GM18870 (cell line): ENCODE measurements at regions not wholly inside any gene's neighbourhood (a gene's known extent, or its start where the extent isn't known, plus 50 kb on each side); places are given as distances from the start of the nearest gene placed in this dataset.

ENCODE experiments used
- ATAC-seq: cut with Tn5 transposase; IDR thresholded peaks from one replicate; pipeline ENCODE4 v1.9.1; 2021; ENCODE audit warnings: moderate library complexity; ENCODE audit not compliant: unreplicated experiment

DNA sequence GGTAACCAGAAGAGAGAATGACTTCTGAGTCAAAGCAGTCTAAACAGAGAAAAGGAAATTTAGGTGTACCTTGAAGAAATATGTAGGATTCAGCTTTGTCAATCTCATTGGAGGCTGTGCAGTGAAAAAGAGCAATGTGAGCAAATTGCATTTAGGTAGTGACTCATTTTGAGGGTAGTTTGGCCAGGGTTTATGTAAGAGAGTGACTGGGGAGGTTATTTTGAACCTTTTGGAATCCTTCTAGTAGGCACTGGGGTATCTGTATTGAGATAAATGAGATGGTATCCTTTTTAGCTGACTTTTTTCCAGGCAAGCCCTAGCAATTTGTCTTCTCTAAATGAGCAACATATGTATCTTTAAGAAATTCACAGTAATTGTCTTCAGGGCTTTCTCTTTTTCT is 95.9 kb downstream of the DISP1 start:
- no peak for ATAC-seq

DNA sequence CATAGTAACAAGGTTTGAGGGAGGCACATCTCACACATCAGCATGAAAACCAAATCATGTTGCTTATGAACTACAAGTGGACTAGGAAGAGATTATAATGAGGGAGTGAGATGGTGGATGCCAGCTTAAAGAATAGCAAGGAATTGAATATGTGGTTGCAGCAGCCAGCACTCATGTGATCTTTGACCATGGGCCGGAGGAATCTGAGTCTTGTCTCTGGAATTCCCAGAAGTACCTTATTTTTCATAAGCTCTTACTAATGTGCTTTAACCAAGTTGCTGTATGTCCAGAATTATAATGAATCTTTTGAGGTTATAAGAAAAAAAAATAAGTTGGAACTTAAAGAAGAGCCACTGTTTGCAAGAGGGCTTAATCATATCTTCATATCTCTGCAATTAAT is 97.0 kb downstream of the DISP1 start:
- no peak for ATAC-seq

DNA sequence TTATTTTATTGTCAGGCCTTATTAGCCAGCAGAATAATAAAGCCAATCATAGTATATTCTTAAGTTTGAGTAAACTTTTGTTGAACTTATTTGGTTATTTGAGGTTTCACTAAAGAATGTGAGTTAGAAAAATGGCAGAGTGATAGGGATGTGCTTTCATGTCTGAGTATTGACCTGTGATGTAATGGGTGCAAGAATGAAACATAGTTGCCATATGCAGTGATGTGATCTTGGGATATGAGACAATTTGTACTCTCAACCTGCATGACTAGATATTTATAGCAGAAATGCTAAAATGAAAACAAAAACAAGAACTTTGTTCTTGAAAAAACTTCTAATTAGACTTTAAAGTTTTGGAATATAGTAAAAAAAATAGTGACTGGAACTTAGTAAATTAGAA is 97.9 kb downstream of the DISP1 start:
- ATAC-seq: no peak

DNA sequence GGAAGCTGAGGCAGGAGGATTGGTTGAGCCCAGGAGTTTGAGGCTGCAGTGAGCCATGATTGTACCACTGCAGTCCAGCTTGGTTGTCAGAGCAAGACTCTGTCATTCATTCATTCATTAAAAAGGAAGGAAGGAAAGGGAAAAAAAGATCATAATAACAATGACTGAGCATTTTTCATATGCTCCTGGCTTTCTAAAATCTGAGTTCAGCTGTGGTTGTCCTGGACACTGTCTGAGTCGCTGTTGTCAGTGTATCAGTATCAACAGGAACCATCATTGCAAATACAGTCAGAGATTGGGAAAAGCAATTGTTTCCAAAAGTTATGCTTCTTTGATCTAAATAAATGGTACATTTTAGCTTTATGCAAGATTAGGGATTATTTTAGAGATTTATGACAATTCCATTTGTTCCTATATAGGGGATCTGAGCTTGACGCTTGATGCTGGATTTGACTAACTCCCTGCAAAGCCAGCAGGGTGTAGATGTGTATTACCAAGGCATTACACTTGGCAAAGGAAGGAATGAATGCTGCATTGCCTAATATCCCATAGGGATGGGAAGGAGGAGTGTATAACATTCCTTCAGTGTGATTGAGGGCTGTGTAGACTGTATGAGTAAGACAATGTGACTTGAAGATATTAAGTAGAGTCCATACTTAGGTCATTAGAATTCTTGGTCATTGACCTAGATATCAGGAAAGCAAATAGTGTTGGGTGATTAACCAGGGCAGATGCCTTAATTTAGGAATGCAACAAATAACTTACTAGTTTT is 100.2 kb downstream of the DISP1 start:
- ATAC-seq: no peak

DNA sequence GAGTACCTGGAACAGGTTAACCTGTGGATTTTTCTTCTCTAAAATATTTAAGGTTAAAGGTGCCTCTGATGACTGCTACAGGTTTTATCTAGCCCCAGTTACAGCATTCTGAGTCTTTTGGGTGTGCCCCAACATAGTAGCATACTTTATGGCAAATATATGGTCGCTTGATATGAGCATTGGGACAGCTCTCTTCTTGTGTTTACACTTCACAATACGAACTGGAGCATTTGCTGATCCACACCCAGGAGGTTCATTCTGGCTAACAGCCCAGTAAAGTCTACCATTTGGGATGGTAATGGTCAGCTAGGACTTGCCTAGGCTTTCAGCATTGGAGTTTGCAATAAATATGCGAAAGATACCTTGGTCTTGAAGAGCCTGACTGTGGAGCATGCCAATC is 101.3 kb downstream of the DISP1 start:
- ATAC-seq: no peak

DNA sequence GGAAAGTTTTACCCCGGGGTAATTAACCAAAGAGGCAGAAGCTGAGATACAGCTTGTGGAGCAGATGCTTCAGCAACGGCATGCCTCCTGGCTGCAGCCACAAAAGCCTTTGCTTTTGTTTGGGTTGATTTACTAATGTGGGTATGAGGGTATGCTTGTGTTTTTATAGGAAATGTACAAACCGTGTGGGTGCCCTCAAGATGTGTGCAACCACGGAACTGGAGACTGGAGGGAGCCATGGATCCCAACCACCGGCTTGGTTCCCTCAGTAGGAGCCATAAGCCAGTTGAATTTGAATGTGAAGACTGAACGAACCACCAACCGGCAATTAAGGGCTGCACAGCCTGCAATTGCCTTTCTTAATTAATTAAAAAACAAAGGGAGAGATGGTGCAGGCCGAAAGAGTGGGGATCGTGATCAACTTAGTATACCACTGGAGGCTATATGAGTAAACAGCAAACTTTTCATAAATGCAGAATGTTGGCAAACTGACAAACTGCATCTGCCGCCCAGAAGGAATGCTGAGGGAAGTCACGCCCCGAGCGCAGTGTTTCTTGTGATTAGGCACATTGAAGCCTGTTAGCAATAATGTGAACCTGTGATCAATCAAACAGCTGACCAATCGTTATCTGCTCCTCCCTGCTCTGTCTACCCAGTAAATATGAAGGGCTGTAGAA is 104.1 kb downstream of the DISP1 start:
- ATAC-seq: no peak

DNA sequence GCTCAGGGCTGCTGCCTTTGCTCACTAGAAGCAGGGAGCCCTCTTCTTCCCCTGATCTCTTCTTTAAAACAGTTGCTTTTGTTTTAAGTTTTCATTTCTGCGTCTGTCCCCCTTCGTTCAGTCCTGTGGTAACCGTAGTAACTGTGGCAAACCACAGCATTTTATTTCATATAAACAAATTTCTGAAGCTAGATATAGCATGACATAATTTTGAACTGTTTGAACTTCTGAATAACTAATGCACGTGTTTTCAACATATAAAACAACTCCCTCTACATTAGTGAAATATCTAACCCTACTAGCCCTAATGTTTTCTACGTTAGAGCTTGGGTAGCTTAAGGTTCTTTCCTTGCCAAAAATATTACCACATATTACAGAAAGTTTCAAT is 104.6 kb downstream of the DISP1 start:
- no peak for ATAC-seq

DNA sequence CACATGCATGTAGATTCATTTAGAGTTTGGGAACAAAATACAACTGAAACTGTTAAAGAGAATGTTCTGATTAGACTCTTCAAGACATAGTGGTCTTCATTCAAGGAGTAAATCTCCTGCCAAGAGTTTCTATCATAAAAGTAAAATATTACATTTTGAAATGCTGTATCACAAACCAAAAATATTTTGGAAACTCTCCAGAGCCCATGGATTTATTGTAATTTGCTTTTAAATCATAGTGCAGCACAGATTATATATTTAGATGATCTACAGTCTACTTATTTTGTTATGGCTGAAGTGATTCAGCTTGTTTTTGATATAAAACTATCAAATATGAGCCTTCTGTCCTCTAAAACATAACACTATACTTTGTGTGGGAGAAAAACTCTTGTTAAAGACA is 105.3 kb downstream of the DISP1 start:
- no peak for ATAC-seq

DNA sequence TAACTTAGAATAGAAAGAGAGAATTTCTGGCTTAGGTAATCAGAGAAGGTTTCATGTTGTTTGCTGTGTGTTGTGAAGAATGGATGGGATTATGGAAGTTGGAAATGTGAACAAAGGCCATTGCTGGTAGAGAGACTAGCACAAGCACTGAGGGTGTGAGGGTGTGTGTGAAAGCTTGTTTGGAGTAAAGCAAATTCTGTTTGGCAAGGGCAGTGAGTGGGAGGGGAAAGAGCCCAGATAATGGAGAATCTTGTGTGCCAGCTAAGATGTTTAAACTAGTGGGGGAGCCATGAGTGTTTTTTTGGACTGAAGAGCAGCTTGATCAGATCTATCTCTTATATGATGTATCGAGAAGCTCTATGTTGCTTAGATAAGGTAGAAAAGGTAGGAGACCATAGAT is 107.1 kb downstream of the DISP1 start:
- no peak for ATAC-seq

DNA sequence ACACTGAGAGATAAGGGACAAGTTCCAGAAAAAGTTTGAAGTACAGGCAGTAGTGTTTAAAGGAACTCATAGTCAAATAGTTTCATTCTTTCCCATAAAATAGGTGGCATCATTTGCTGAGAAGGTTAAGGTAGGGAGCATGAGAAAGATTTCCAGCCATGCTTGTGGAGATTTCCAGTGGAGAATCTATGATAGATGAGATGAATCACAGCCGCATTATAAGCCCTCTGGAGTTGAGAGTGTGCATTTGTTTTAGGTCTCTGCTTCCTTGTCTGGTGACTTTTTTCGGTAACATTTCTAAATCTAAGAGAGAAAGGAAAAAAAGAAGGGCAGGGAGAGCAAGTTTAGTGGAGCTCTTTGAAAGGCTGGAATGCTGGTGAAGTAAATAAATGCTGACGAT is 108.7 kb downstream of the DISP1 start:
- no peak for ATAC-seq

DNA sequence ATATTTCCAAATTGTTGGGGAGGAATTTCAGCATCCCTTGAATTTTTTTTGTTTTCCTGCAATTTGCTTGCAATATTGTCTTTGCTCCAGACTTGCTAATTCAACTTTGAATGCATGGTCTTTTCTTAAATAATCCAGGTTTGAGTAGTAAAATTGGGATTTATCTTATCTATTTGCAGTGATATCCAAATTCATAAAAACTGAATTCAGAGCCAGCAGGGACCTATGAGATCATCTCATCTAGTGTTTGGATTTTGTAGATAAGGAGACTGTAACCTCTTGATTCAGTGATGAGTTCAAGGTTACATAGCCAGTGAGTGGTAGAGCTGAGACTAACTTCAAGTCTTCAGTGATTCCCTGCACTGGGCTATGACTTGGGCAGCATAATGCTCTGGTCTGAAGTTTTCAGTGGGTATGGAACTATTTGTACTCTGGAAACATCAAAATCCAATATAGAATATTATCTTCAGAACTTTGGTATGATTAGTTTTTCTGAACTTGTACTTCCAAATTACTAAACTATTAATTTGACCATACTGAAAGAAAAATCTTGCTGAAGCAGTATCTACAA is 109.4 kb downstream of the DISP1 start:
- ATAC-seq: no peak

DNA sequence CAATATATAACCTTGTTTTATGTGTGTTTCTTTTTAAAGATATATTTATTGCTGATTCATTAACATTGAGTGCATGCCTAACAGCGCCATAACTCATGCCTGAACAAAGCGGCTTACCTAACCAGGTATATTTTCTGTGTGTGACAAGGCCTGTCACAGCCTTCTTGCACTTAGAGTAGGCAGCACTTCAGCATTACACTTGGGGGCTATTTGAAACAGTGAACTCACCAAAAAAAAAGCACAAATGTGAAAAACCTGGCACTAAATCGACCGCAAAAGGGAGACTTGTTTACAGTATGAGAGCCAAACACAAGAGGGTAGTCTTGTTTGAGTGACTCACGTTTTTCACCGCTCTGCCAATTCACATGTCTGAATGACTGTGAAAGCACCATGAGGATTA is 111.7 kb downstream of the DISP1 start:
- ATAC-seq: no peak

DNA sequence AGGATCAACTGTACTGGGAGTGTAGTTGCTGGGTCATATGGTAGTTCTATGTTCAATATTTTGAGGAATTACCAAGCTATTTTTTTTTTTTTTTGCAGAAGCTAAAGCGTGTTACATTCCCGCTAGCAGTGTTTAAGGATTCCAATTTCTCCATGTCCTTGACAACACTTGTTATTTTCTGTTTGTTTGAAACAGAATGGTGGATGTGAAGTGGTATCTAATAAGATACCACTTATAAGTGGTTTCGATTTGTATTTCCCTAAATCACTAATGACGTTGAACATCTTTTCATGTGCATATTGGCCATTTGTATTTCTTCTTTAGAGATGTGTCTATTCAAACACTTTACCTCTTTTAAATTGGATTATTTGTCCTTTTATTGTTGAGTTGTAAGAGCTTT is 112.2 kb downstream of the DISP1 start:
- no peak for ATAC-seq

DNA sequence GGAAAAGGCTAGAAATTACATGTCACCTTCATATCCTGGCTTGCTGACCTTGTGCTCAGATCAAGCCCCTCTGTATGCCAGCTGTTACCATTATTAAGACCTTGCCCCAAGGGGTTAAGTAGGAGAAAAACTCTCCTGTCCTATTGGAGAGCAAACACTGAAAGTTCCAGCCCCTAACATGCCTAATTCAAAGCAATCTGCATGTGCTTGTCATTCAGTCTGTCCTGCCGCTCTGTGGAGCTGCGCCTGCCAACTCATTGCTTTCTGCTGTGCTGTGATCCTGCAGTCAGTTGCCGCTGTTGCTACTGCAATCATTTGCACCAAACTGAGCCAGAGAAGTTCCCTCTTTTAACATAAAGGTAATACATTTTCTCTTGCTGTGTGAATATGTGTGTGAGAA is 113.4 kb downstream of the DISP1 start:
- no peak for ATAC-seq

DNA sequence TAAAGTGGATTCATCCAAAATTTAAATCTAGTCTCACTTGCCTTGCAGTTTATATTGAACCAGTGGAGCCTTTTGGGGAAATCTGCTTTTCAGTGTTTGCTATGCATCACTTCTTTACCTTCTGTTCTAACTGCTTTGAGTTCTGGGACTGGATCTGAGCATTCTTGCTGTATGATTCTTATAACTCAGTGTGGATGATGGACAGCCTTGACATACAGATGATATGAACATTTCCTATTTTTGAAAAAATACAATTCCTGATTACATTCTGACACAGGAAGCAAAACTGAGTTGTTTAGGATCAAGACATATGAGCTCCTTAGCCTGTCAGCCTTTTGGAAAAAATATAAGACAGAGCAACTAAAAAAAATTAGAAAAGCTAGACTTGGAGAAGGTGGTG is 115.2 kb downstream of the DISP1 start:
- no peak for ATAC-seq

DNA sequence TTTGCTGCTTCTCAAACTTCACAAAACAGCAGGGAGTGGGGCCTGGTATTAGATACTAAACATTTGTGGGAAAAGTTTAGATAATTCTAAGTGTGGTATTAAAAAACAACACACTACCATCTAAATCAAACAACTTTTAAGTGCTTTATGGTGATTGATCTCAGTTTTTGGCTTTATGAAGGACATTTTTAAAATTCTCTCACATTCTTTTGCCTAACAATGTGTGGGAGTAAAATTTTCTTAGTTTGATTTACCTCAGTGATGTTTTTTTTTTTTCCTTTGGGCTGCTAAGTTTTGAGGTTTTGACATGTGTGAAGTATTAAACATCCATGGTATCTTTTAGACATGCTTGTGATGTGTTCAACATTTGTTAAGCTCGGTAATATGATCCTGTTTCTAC is 116.2 kb downstream of the DISP1 start:
- no peak for ATAC-seq

DNA sequence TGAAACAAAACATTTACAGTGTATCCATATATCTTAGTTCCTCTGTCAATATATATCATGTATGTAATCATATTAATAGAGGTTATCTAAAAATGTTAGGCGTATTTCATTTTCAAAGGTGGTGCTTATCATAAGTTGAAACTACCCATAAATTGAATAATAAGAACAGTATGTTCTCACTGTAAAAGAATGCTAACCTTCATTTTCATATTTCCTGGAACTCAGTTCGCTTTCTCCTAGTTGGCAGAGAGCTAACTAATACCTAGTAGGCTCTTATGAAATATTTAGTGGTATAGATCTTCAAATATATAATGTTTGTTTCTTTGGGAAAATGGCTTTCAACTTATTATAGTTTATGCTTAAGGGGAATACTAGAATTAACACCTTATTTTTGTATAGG is 118.4 kb downstream of the DISP1 start:
- no peak for ATAC-seq

DNA sequence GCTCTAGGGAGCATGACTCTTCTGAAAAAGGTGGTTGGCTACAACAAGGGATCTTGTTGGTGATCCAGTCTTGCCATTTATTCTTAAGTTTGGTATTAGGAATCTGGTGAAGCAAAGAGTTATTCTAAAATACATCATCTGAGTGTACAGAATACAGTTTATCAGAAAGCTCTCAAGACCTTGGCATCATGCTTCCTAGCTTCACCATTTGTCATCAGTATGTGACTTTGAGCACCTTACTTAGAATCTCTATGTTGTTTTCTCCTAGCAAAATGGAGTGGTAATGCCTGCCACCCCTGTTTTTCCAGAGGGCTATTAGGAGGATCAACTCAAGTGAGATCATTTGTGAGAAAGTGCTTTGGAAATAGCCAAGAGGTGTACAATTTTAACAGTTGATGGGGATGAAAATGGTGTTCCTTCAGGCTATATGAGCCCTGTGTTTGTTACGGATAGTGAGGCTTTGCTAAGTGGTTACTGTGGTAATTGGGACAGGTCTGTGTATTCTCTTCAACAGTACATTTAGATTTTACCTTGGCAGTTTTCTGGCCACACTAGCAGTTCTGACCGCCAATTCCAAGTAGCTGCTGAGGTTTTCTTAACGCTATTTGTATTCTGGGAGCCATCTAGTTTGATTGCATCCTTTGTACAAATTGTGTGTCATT is 120.5 kb downstream of the DISP1 start:
- no peak for ATAC-seq

DNA sequence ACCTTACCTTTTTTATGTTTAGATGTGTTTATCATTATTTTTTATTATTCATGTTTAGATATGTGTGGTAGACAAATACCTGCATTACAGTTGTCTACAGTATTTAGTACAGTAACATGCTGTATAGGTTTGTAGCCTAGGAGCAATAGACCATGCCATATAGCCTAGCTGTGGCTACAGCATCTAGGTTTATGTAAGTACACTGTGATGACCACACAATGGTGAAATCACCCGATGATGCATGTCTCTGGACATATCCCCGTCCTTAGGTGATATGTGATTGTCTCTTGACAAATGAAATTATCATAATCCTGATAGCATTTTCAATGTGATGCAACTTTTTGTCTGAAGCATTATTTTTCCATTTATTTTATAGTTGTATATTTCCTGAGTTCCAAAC is 121.2 kb downstream of the DISP1 start:
- no peak for ATAC-seq

DNA sequence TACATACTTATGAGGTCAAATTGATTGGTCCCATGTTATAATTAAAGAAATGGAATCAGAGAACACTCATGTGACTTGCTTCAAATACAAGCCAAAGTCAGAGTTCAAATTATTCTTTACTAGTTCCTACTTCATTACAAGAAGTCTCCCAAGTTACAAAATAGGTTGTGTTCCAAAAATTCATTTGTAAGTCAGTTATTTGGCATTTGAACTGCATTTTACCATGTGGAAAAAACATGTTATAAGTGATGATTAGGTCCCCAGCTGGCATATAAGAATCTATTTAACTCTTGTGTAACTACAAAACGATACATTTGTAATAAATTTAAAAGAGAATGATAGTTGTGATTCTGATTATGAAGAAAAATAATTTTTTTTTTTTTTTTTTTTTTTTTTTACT is 124.1 kb downstream of the DISP1 start:
- ATAC-seq: no peak

DNA sequence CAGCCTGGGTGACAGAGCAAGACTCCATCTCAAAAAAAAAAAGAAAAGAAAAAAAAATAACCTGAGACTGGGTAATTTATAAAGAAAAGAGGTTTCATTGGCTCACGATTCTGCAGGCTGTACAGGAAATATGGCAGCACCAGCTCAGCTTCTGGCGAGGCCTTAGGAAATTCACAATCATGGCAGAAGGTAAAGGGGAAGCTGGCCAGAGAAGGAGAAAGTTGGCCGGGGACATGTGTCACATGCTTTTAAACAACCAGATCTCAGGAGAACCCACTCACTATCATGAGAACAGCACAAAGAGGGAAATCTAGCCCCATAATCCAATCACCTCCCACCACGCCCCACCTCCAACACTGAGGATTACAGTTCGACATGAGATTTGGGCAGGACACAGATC is 125.3 kb downstream of the DISP1 start:
- no peak for ATAC-seq

DNA sequence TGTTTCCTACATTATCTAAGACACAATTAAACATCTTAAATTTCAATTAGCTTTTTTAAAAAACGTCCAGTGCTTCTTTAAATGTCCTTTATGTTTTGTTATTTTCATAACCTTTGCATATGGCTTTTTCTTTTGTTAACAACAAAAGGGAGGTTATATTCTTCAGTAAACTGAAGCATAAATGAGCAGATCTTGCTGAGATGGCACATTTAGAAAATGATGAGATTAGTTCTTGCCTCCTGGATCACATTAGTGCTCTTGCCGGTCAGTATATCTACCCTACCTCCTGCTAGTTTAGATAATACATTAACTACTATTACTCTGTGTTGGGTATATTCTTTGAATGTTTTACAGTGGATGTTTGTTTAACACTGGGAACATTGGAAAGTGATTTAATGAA is 126.1 kb downstream of the DISP1 start:
- ATAC-seq: no peak
